ENCODE measurements at regions not wholly inside any gene's neighbourhood (a gene's known extent, or its start where the extent isn't known, plus 50 kb on each side); places are given as distances from the start of the nearest gene placed in this dataset.

- no peak for TF ChIP-seq POLR2A (IDR thresholded peaks at IDR 0.05; ENCODE audit: low read depth, low read length)
- TF ChIP-seq POLR2AphosphoS5 (IDR thresholded peaks at IDR 0.05; ENCODE audit: low read depth, low read length) = no peak
- no peak for TF ChIP-seq TAF1 (IDR thresholded peaks at IDR 0.05; ENCODE audit: low read depth, low read length)
- no peak for TF ChIP-seq SPI1 (IDR thresholded peaks at IDR 0.05; ENCODE audit: low read depth, low read length)
Observed at GRCh38 chr2:139411236-139411635, 631.0 kb upstream of the NXPH2 start.

Measured in GM12891 (cell line).